ENCODE measurements at regions not wholly inside any gene's neighbourhood (a gene's known extent, or its start where the extent isn't known, plus 50 kb on each side); places are given as distances from the start of the nearest gene placed in this dataset.

DNA sequence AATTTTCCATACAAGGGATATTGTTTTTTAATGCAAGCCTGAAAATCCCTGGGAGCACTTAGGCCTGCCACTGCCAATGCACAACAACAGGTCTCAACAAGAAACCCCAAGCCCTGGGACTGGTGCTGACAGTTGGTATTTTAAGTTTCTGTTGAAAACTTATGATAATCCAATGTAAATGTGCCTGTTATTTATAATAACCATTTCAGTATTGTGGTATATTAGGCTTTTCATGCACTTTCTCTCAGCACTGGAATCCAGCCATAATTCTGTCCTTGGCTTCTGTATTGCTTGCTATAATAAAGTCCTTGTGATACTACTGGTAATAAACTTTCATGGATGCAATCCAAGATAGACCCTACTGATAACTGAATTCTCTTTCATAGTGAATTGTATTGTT, 218.9 kb downstream of the PCDH7 start:
- DNase-seq (ENCODE audit: low read depth), result no peak

GRCh38 chr4:30939684-30940083, 219.5 kb downstream of the PCDH7 start:
- DNase-seq (ENCODE audit: low read depth), result no peak

DNA sequence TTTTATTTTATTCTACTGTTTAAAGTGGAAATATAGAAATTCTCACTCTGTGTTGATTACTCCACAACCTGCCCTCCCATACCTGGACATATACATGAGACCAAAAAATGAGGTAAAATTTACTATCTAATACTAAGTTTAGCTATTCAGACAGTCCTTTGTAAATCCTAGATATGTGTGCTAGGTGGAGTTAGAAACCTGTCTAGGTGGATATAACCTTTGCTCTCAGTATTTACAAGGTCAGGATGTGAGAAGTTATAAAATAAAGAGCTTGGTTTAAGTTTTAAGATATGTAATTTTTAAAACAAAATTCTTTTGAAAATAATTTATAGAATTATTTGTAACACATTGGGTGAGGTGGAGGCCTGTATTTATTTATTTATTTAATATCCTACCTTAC, 221.5 kb downstream of the PCDH7 start:
- no peak for DNase-seq (ENCODE audit: low read depth)

- no peak for DNase-seq (ENCODE audit: low read depth)
These were observed 223.2 kb downstream of the PCDH7 start for GRCh38 chr4:30943356-30943755.

GRCh38 chr4:30945586-30945985, 225.4 kb downstream of the PCDH7 start:
- DNase-seq (ENCODE audit: low read depth), result peak; percentile 59

GRCh38 chr4:30946288-30946687, 226.1 kb downstream of the PCDH7 start:
- no peak for DNase-seq (ENCODE audit: low read depth)

GRCh38 chr4:30948653-30949052, 228.5 kb downstream of the PCDH7 start:
- DNase-seq (ENCODE audit: low read depth), result peak; percentile 79

GRCh38 chr4:30950737-30951136, 230.6 kb downstream of the PCDH7 start:
- peak; percentile 74 for DNase-seq (ENCODE audit: low read depth)

DNA sequence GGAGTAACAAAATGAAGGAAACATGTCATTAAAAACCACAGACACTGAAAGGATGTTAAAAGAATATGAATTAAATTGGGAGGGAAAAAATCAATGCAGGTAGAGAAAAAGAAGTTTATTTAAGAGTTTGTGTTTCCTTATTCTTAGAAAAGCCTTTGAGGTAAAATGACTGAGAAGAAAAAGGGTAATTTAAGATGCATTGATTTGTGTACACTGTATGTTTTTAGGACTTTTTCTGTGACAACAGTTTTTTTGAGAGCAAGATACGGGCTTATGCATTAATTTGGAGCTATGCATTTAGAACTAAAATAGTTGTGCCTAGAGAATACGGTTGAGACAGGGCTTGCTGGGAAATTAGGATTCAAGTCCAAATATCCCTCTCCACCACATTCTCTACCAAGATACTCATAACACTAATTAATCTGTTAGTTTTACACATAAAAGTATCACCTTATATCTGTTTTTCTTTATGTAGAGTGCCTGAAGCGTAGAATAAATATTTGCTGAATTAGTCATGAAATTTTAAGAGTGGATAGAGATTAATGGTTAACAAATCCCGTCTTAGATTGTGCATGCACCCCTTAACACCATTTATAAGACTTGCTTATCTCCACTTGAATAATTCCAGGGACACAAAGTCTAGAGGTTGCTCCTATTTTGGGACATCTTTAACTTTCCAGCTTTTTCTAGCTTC, 232.5 kb downstream of the PCDH7 start:
- DNase-seq (ENCODE audit: low read depth), result peak; percentile 92

- DNase-seq (ENCODE audit: low read depth), result no peak
These were observed 233.6 kb downstream of the PCDH7 start for GRCh38 chr4:30953799-30954198.

GRCh38 chr4:30956916-30957315, 236.7 kb downstream of the PCDH7 start:
- DNase-seq (ENCODE audit: low read depth), result no peak

DNA sequence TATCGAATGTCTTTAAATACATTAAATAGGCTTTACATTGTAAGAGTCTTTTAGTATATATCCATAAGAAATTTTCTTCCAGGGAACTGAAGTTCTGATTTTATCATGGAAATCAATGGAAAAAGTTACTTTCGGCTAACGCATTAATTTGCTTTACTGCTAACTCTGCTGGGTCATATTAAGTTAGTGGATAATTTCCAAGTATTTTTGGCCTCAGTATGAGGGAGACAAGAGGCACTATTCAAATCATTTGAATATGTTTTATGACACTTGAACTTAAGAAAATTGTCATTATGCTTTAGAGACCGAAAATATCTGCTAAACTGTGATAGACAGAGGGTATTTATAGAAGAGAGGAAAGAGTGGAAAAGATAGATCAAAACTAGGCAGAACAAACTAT, 237.5 kb downstream of the PCDH7 start:
- no peak for DNase-seq (ENCODE audit: low read depth)

- DNase-seq (ENCODE audit: low read depth), result no peak
These were observed 239.8 kb downstream of the PCDH7 start for GRCh38 chr4:30959781-30960485.

- DNase-seq (ENCODE audit: low read depth), result peak; percentile 11
These were observed 242.8 kb downstream of the PCDH7 start for GRCh38 chr4:30962939-30963338.

- DNase-seq (ENCODE audit: low read depth), result no peak
These were observed 248.8 kb downstream of the PCDH7 start for GRCh38 chr4:30968926-30969325.

DNA sequence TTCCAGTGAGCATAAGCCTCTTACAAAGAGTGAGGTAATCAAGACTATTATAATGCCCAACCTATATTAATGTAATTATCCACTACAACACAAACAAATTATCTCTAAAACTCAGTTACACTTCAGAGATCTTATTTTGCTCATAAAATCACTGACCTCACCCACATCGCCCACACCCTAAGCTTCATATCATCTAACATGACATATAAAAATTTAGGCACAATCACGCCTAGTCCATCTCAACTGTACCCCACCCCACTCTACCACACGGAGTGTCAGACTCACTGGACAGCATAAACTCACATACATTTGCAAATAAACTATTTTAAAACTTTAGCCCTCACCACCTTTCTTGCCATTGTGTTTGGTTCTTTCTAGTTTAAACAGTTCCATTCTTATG, 252.4 kb downstream of the PCDH7 start:
- DNase-seq (ENCODE audit: low read depth), result no peak

DNA sequence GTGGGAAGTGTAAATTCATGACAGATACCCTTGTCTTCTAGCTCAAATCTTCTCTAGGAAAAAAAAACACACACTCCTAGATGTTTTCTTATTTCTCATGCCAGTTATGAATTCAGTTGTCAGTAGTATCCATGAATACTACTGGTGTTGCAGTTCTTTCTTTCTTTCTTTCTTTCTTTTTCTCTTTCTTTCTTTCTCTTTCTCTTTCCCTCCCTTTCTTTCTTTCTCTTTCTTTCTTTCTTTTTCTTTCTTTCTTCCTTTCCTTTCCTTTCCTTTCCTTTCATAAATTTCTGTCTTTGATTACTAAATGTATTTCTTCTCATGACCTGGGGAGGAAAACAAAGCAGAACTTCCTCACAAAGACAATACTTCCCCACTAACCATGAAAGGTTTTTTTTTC, 253.8 kb downstream of the PCDH7 start:
- no peak for DNase-seq (ENCODE audit: low read depth)

DNA sequence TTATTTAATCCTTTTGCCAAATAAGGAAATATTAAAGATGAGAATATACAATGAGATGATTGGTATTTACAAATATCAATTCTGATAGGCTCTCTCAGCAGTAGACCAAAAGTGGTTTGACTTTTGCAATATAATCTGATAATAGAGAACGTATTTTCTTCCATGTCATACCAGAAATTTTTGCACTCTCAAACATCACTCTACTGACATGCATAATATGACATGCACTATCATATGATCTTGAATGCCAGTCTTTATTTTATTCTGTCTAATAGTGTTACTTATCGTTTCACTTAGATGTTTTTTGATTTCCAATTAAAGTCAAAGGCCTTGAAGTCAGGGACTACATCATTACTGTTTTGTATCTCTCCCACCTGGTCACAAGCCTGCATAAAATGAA, 259.2 kb downstream of the PCDH7 start:
- DNase-seq (ENCODE audit: low read depth), result no peak

DNA sequence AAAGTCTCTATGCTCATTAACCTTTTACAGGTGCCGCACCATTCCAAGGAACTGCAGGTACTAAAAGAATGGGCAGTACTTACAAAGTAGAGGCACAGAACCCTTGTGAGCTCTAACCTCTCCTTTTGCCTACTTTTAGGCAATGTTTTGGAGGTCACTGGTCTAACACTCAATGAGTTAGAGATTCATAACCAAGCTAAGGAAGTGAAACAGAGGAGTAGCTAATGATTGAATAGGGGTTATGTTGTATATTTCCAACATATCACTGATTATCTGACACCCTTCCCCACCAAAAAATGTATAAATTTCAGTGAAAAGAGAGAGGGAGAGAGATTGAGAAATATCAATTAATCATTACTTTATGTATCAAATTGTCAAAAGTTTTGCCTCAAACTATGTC, 269.3 kb downstream of the PCDH7 start:
- no peak for DNase-seq (ENCODE audit: low read depth)

GRCh38 chr4:30996841-30997240, 276.7 kb downstream of the PCDH7 start:
- peak; percentile 10 for DNase-seq (ENCODE audit: low read depth)

DNA sequence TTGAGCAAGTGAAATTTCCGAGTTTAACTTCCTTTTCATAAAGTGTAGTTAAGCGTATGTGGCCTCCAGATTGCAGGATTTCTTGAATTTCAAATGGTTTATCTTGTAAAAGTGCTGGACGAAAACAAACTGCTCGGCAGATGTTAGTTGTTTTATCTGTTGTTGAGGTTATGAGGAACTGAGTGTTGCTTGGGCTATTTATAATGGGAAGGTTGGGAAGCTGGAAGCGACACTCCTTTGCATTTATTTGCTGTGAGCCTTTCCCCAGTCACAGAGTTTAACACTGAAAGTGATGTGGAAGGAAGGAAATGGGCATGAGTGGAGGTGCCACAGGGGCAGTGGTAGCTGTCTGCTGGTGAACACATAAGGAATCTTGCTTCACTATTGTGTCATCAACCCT, 284.9 kb downstream of the PCDH7 start:
- no peak for DNase-seq (ENCODE audit: low read depth)

DNA sequence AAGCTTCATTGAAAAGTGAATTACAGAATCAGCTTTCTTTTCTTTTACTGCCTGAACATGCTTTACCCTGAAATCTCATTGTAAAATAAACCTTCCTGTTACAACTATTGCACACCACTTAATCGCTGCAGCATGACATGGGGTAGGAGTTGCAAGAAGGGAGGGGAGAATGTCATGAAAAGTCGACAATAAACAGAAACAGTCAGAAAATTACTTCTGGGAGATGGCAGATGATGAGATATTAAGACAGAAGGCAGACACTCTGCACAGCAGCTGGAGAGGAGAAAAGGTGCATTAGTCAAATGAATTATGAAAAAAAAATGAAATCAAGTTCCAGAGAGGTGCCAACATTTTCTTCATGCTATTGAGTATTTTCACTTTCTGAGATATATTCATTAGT, 287.7 kb downstream of the PCDH7 start:
- no peak for DNase-seq (ENCODE audit: low read depth)

GRCh38 chr4:31009926-31010325, 289.8 kb downstream of the PCDH7 start:
- no peak for DNase-seq (ENCODE audit: low read depth)

DNA sequence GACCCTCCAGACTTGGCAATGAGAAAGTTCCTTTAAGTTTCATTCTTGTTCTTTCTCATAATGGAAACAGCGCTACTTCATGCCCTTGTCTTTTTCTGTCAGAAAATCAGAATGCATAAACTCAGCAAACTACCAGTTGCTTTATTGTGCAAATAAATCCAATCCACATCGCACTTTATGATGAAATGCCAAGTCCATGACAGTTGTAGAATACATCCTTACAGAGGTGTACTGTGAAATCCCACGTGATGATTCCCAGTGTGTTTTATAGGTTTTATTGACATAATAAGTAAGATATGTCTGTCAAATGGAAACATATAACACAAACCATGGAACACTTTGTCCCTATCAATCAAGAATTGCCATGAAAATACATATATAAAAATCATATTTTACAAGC, 295.0 kb downstream of the PCDH7 start:
- no peak for DNase-seq (ENCODE audit: low read depth)

Measured in renal cortical epithelial cell (primary cell).